ENCODE measurements at regions not wholly inside any gene's neighbourhood (a gene's known extent, or its start where the extent isn't known, plus 50 kb on each side); places are given as distances from the start of the nearest gene placed in this dataset.

DNA sequence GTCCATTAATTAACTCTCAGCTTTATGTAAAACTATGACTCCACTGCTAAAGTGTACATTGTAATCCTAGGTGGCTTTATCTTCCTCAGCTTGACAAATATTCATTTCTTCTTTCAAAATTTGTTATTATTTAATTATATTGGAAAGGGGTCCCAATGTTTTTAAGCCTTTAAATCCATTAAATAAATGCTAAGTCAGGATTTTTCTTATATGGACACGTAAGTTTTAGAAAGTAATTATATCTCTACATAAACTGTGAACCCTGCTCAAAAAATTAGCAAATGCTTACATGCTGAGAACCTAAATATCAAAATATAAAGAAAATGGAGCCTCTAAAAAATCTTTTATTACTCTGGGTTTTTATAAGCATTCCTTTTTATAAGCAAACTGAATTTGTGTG is 78.2 kb upstream of the MIR17HG start:
- TF ChIP-seq, protein P1, sequence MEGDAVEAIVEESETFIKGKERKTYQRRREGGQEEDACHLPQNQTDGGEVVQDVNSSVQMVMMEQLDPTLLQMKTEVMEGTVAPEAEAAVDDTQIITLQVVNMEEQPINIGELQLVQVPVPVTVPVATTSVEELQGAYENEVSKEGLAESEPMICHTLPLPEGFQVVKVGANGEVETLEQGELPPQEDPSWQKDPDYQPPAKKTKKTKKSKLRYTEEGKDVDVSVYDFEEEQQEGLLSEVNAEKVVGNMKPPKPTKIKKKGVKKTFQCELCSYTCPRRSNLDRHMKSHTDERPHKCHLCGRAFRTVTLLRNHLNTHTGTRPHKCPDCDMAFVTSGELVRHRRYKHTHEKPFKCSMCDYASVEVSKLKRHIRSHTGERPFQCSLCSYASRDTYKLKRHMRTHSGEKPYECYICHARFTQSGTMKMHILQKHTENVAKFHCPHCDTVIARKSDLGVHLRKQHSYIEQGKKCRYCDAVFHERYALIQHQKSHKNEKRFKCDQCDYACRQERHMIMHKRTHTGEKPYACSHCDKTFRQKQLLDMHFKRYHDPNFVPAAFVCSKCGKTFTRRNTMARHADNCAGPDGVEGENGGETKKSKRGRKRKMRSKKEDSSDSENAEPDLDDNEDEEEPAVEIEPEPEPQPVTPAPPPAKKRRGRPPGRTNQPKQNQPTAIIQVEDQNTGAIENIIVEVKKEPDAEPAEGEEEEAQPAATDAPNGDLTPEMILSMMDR (IDR thresholded peaks at IDR 0.05) = no peak
- no peak for TF ChIP-seq POLR2A (IDR thresholded peaks at IDR 0.05)

All from vagina (tissue), 2 donors.